ENCODE measurements at regions not wholly inside any gene's neighbourhood (a gene's known extent, or its start where the extent isn't known, plus 50 kb on each side); places are given as distances from the start of the nearest gene placed in this dataset.

GRCh38 chr15:46518381-46518780 lies 883.6 kb downstream of the SQOR start:
- no peak overlapping the region for H3K27ac ChIP-seq
- H3K9me3 ChIP-seq, result no peaks in the 10 kb centered on the region
- no peaks in the 10 kb centered on the region for H3K4me1 ChIP-seq (ENCODE audit: control insufficient read depth in 1 of 2, insufficient read depth in 1 of 2, low read depth in 1 of 2, low read length in 1 of 2)
- no peaks in the 10 kb centered on the region for H3K36me3 ChIP-seq
- H3K4me3 ChIP-seq (ENCODE audit: low read depth in 1 of 2, low read length in 1 of 2), result no peak overlapping the region
- no peaks in the 10 kb centered on the region for H3K27me3 ChIP-seq
- no peak for TF ChIP-seq CTCF (IDR thresholded peaks at IDR 0.05)

GRCh38 chr15:46523701-46524100 lies 888.9 kb downstream of the SQOR start:
- TF ChIP-seq CTCF (IDR thresholded peaks at IDR 0.05), result no peak
- H3K9me3 ChIP-seq, result no peaks in the 10 kb centered on the region
- H3K36me3 ChIP-seq, result no peaks in the 10 kb centered on the region
- H3K27me3 ChIP-seq, result no peaks in the 10 kb centered on the region
- no peak overlapping the region for H3K4me3 ChIP-seq (ENCODE audit: low read depth in 1 of 2, low read length in 1 of 2)
- no peak overlapping the region for H3K27ac ChIP-seq
- no peaks in the 10 kb centered on the region for H3K4me1 ChIP-seq (ENCODE audit: control insufficient read depth in 1 of 2, insufficient read depth in 1 of 2, low read depth in 1 of 2, low read length in 1 of 2)

GRCh38 chr15:46525984-46526725 lies 891.3 kb downstream of the SQOR start:
- Histone ChIP-seq H3K36me3 (no peaks in the 10 kb centered on the region), H3K4me3 (ENCODE audit: low read depth in 1 of 2, low read length in 1 of 2) (no peak overlapping the region), H3K9me3 (no peaks in the 10 kb centered on the region), H3K27me3 (no peaks in the 10 kb centered on the region), H3K27ac (no peak overlapping the region), H3K4me1 (ENCODE audit: control insufficient read depth in 1 of 2, insufficient read depth in 1 of 2, low read depth in 1 of 2, low read length in 1 of 2) (no peaks in the 10 kb centered on the region)
- no peak for TF ChIP-seq CTCF (IDR thresholded peaks at IDR 0.05)

- no peaks in the 10 kb centered on the region for H3K9me3 ChIP-seq
- H3K27ac ChIP-seq, result no peak overlapping the region
- no peaks in the 10 kb centered on the region for H3K4me1 ChIP-seq (ENCODE audit: control insufficient read depth in 1 of 2, insufficient read depth in 1 of 2, low read depth in 1 of 2, low read length in 1 of 2)
- no peak for TF ChIP-seq CTCF (IDR thresholded peaks at IDR 0.05)
- H3K27me3 ChIP-seq, result no peaks in the 10 kb centered on the region
- no peaks in the 10 kb centered on the region for H3K36me3 ChIP-seq
- H3K4me3 ChIP-seq (ENCODE audit: low read depth in 1 of 2, low read length in 1 of 2), result no peak overlapping the region
These were observed 891.9 kb downstream of the SQOR start for GRCh38 chr15:46526726-46527110.

- no peak overlapping the region for H3K4me3 ChIP-seq (ENCODE audit: low read depth in 1 of 2, low read length in 1 of 2)
- TF ChIP-seq CTCF (IDR thresholded peaks at IDR 0.05), result no peak
- H3K4me1 ChIP-seq (ENCODE audit: control insufficient read depth in 1 of 2, insufficient read depth in 1 of 2, low read depth in 1 of 2, low read length in 1 of 2), result no peaks in the 10 kb centered on the region
- H3K9me3 ChIP-seq, result no peaks in the 10 kb centered on the region
- H3K27me3 ChIP-seq, result no peaks in the 10 kb centered on the region
- no peak overlapping the region for H3K27ac ChIP-seq
- H3K36me3 ChIP-seq, result no peaks in the 10 kb centered on the region
These were observed 908.8 kb downstream of the SQOR start for GRCh38 chr15:46543626-46544025.

Data from neutrophil (primary cell).